Ishikawa (cell line): ENCODE measurements at regions not wholly inside any gene's neighbourhood (a gene's known extent, or its start where the extent isn't known, plus 50 kb on each side); places are given as distances from the start of the nearest gene placed in this dataset.

Experiments used
- CEBPB ChIP-seq: IDR thresholded peaks from 2 replicates; pipeline ENCODE4 v1.6.1; 2012
- CREB1 ChIP-seq: IDR thresholded peaks from 2 replicates; pipeline ENCODE4 v1.6.1; 2012; ENCODE audit warnings: low read depth
- EGR1 ChIP-seq: IDR thresholded peaks from 2 replicates; pipeline ENCODE4 v1.6.1; 2012
- EP300 ChIP-seq: IDR thresholded peaks from 2 replicates; pipeline ENCODE4 v1.6.1; 2012; ENCODE audit warnings: borderline replicate concordance
- FOXM1 ChIP-seq: IDR thresholded peaks from 2 replicates; pipeline ENCODE4 v1.6.1; 2012; ENCODE audit warnings: low read depth, borderline replicate concordance
- NFIC ChIP-seq: IDR thresholded peaks from 2 replicates; pipeline ENCODE4 v1.6.1; 2012
- RAD21 ChIP-seq: IDR thresholded peaks from 2 replicates; pipeline ENCODE4 v1.6.1; 2012; ENCODE audit warnings: low read depth
- TAF1 ChIP-seq: IDR thresholded peaks from 2 replicates; pipeline ENCODE4 v1.6.1; 2012; ENCODE audit warnings: low read depth, mild to moderate bottlenecking
- TCF12 ChIP-seq: IDR thresholded peaks from 2 replicates; pipeline ENCODE4 v1.6.1; 2012; ENCODE audit warnings: low read depth
- TEAD4 ChIP-seq: IDR thresholded peaks from 2 replicates; pipeline ENCODE4 v1.6.1; 2012
- YY1 ChIP-seq: IDR thresholded peaks from 2 replicates; pipeline ENCODE4 v1.6.1; 2012; ENCODE audit warnings: low read depth
- ZBTB7A ChIP-seq: IDR thresholded peaks from 2 replicates; pipeline ENCODE4 v1.6.1; 2012; ENCODE audit warnings: low read depth
- TF ChIP-seq, protein P1 (sequence below): IDR thresholded peaks from 2 replicates; pipeline ENCODE4 v1.6.1; 2012
- TF ChIP-seq, protein P2 (sequence below): IDR thresholded peaks from 2 replicates; pipeline ENCODE4 v1.6.1; 2012
- TF ChIP-seq, protein P3 (sequence below): IDR thresholded peaks from 2 replicates; pipeline ENCODE4 v1.6.1; 2012; ENCODE audit warnings: low read depth, mild to moderate bottlenecking

DNA sequence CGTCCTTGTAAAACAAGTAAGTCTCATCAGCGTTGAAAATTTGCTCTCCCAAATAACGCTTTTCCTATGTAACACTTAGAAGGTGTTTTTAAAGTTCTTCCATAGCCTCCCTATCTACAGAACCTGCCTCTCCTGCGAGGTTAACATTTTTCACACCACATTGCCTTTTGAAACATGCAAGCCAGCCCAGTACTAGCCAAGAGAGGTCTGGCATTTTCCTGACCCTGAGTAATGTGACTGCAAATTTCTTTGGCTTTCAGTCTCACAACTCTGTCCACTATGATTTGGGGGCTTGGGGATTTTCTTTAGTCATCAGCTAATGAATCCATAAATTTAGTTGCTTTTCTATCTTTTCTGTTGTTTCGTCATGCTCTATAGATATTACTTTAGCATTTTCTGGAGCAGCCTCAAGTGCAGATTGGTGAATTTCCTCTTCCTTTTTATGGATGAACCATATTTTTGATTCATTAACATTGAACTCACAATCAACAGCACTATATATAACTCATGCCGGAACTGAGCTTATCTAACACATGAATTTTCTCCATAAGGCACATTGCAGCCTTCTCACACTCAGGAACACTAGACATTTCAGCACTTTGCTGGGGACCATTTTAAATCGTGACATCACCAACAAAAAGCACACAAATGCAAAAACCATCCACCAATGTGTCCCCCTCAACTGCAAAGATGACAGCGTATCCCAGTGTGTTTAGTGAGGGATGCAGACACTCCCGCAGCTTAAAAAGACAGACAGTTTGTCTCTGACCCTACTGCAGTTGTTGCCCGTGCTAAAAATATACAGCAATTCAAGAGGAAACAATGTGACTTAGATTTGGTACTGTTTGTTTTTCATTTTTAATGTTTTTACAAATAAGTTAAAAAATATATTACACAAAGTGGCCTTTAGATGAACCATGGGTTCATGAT, 77.2 kb upstream of the SPATA31C2 start:
- TF ChIP-seq TEAD4 (no peak), CEBPB (no peak), EGR1 (no peak), RAD21 (no peak), CREB1 (no peak), TAF1 (no peak), FOXM1 (no peak), EP300 (no peak), YY1 (no peak), ZBTB7A (no peak), NFIC (no peak), TCF12 (no peak)
- TF ChIP-seq, protein P1, sequence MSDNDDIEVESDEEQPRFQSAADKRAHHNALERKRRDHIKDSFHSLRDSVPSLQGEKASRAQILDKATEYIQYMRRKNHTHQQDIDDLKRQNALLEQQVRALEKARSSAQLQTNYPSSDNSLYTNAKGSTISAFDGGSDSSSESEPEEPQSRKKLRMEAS, result no peak
- TF ChIP-seq, protein P2, sequence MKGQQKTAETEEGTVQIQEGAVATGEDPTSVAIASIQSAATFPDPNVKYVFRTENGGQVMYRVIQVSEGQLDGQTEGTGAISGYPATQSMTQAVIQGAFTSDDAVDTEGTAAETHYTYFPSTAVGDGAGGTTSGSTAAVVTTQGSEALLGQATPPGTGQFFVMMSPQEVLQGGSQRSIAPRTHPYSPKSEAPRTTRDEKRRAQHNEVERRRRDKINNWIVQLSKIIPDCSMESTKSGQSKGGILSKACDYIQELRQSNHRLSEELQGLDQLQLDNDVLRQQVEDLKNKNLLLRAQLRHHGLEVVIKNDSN, result no peak
- TF ChIP-seq, protein P3, sequence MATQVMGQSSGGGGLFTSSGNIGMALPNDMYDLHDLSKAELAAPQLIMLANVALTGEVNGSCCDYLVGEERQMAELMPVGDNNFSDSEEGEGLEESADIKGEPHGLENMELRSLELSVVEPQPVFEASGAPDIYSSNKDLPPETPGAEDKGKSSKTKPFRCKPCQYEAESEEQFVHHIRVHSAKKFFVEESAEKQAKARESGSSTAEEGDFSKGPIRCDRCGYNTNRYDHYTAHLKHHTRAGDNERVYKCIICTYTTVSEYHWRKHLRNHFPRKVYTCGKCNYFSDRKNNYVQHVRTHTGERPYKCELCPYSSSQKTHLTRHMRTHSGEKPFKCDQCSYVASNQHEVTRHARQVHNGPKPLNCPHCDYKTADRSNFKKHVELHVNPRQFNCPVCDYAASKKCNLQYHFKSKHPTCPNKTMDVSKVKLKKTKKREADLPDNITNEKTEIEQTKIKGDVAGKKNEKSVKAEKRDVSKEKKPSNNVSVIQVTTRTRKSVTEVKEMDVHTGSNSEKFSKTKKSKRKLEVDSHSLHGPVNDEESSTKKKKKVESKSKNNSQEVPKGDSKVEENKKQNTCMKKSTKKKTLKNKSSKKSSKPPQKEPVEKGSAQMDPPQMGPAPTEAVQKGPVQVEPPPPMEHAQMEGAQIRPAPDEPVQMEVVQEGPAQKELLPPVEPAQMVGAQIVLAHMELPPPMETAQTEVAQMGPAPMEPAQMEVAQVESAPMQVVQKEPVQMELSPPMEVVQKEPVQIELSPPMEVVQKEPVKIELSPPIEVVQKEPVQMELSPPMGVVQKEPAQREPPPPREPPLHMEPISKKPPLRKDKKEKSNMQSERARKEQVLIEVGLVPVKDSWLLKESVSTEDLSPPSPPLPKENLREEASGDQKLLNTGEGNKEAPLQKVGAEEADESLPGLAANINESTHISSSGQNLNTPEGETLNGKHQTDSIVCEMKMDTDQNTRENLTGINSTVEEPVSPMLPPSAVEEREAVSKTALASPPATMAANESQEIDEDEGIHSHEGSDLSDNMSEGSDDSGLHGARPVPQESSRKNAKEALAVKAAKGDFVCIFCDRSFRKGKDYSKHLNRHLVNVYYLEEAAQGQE, result no peak

DNA sequence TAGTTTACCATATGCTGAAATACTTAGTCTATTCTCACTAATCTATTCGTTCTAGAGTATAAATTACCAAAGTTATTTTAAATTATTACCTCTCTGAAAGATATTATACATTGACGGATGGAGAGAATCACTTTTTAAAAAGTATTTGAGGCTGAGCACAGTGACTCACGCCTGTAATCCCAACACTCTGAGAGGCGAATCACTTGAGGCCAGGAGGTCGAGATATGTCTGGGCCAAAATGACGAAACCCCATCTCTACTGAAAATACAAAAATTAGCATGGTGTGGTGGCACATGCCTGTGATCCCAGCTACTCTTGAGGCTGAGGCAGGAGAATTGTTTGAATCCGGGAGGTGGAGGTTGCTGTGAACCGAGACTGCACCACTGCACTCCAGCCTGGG, 64.0 kb upstream of the SPATA31C2 start:
- TF ChIP-seq EGR1 (no peak), CREB1 (no peak), FOXM1 (no peak), YY1 (no peak), TCF12 (no peak), EP300 (no peak), TAF1 (no peak), ZBTB7A (no peak), TEAD4 (no peak), NFIC (no peak), CEBPB (no peak), RAD21 (no peak)
- TF ChIP-seq, protein P2, result no peak
- TF ChIP-seq, protein P3, result no peak
- TF ChIP-seq, protein P1, result no peak

DNA sequence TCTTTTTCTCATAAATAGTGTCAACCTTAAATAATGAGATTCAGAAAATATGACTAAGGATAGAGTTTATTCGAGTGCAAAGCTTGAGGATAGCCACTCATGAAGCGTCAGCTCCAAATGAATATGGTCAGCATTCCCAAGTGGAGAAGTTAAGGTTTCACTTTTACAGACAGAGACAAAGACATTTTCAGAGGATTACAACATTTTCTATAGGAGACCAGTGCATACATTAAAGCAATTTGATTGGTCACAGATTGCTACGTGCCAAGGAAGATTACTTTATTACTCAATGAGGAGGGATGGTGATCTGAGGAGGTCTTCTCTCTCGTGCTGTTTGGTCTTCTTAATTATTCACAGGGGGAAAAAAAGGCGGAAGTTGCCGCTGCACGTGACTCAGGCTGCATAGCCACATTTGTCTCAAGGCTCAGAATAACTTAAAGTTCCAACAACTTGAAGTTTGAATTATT, 60.1 kb upstream of the SPATA31C2 start:
- TF ChIP-seq, protein P3, result no peak
- no peak for TF ChIP-seq EP300
- no peak for TF ChIP-seq CEBPB
- TF ChIP-seq, protein P1, result no peak
- TF ChIP-seq RAD21, result no peak
- TF ChIP-seq EGR1, result no peak
- no peak for TF ChIP-seq ZBTB7A
- TF ChIP-seq TAF1, result no peak
- no peak for TF ChIP-seq TEAD4
- TF ChIP-seq TCF12, result no peak
- no peak for TF ChIP-seq CREB1
- TF ChIP-seq NFIC, result no peak
- no peak for TF ChIP-seq YY1
- TF ChIP-seq, protein P2, result no peak
- TF ChIP-seq FOXM1, result no peak
